NCI-H1417 treated with DMSO at 0.1 percent for 48 hours (cell line): ENCODE measurements at regions not wholly inside any gene's neighbourhood (a gene's known extent, or its start where the extent isn't known, plus 50 kb on each side); places are given as distances from the start of the nearest gene placed in this dataset.
"Not testable (repeated sequence)": the region's sequence is repeated elsewhere in the genome, so short reads cannot be mapped to it uniquely, and the experiment has no call there.

Experiments used
- DNase-seq: peaks from one replicate; lab custom pipeline; 2025; lab: John Stamatoyannopoulos, UW

DNA sequence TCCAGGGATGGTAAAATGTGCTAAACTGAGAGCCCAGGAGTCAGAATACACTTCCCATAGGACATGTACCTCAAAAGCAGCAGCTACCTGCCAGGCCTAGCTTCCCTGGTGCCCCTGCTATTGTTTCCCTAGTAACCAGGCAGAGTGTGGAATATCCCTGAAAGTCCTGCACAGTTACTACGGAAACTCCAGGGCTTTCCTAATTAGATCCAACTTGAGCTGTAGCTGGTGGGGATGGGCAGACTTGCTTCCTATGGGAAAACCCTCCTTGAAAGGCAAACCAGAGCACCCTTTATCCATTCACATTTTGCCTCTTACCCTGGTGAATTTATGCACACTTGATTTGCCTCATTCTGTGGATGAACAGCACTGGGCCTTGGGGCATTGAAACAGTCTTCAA, 559.9 kb upstream of the PBX1 start:
- no peak for DNase-seq

DNA sequence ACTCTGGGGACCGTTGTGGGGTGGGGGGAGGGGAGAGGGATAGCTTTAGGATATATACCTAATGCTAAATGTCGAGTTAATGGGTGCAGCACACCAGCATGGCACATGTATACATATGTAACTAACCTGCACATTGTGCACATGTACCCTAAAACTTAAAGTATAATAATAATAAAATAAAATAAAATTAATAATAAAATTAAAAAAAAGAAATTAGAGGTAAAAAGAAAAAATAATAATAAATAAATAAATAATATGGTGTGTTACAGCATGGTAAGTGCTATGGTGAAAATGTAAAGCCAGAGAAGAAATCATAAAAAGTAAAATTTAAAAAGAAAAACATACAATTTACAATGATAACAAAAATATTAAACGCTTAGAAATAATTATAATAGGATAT, 552.8 kb upstream of the PBX1 start:
- DNase-seq: not testable (repeated sequence)

DNA sequence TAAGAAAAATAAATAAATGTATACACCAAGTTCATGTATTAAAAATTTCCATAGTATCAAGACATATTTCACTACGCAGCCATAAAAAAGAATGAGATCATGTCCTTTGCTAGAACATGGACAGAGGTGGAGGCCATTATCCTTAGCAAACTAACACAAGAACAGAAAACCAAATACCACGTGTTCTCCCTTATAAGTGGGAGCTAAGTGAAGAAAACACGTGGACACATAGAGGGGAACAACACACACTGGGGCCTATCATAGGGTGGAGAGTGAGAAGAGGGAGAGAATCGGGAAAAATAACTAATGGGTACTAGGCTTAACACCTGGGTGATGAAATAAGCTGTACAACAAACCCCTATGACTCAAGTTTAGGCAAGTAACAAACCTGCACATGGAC, 552.4 kb upstream of the PBX1 start:
- no peak for DNase-seq

DNA sequence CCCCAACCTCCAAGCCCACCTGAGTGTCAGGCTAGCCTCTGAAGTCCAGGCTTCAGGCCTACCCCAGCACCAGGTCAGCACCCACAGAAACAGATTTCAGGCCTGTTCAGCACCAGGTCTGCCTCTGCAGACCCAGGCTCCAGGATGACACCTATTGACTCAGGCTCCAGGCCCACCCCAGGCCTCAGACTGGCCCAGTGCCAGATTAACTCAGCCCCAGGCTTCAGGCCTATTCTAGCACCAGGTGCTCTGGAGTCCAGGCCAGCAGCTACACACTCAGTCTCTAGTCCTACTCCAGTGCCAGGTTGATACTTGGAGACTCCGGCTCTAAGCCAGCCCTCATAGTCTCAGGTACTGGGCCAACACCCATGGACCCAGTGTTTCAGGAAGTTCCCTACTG, 541.7 kb upstream of the PBX1 start:
- DNase-seq: no peak

DNA sequence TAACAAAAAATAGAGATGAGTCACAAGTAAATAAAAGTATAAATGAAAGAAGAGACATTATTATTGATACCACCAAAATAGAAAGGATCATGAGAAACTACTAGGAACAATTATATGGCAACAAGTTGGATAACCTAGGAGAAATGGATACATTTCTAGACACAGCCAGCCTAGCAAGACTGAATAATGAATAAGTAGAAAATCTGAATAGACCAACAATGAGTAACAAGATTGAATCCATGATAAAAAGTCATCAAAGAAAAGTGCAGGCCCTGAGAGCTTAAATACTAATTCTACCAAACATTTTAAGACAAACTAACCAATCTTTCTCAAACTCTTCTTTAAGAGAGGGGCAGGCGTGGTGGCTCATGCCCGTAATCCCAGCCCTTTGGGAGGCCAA, 538.6 kb upstream of the PBX1 start:
- no peak for DNase-seq

DNA sequence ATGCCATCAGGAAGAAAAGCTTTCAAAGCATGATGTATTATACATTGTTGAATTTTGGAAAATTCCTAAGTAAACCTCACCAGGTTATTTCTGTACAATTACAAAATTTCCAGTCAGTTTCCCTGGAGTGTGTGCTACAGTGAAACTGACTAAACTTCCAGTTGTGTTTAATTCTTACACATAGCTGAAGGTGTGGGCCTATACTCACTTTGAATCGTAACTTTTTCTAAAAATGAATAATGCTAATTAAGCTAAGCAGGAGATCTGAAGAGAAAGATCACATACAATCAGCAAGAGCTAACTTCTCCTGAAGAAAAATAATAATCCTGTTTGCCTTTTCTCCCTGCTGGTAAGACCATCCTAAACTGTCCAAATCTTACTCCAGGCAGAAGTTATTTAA, 537.2 kb upstream of the PBX1 start:
- DNase-seq: no peak

DNA sequence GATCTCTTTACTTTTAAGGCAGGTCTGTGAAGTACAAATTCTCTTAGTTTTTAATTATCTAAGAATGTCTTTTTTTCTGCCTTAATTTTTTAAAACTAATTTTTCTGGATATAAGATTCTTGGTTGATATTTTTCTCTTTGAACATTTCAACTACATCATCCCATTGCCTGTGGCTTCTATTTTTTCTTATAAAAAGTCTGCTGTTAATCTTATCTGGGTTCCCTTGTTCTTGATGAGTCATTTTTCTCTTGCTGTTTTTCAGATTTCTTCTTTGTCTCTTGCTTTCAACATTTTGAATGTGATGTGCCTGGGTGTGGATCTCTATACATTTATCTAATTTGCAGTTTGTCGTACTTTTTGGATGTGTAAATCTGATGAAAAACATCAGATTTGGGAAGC, 525.2 kb upstream of the PBX1 start:
- no peak for DNase-seq

DNA sequence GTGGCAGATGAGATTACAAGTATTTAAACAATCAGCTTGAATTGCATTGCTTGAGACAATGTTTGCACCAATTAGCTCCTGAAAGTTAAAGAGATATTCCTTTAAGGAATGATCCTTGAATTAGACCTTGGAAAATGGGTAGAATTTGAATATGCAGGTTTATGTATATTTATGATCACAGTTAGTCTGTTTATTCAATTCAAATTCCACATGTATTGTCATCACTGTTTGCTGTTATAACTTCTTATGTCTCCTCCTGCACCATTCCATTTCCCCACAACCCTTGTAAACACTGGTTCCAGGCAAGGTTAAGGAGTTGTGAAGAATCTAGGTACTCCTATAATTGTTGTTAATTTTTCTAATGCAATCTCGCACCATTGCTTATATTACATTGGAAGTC, 518.2 kb upstream of the PBX1 start:
- no peak for DNase-seq

DNA sequence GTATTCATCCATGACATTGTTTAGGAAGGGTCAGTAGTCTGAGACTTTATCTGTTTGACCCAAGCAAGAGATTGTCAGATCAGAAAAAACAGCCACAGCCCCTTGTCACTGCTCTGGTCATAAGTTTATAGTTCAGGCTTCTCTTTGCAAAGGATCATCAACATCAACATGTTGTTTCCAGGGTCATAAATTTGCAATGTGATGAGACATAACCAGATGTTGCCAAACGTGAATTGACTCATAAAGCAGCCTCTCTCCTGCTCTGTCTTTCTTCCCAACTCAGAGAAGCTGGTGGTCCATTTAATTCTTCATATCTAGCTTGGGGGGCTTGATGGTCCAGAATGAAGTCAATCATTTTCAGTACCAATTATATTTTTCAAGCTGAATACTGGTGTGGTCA, 507.2 kb upstream of the PBX1 start:
- DNase-seq: no peak

DNA sequence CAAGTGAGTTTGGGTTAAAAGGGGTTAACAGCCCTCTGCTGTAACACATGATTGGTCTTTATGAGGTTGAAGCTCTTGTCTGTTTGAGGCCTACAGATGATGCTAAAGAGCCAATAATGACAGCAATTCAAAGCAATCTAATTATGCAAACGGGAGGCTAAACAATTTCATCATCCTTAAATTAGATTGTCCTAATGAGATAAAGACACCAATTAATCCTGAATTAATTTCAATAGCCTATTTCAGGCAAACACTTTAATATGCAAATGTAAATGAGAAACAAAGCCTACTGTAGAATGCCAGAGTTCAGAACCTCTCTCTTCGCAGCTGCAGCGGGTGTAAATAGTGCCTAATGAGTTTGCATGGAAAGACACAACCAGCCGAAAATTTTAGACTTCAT, 504.7 kb upstream of the PBX1 start:
- no peak for DNase-seq

DNA sequence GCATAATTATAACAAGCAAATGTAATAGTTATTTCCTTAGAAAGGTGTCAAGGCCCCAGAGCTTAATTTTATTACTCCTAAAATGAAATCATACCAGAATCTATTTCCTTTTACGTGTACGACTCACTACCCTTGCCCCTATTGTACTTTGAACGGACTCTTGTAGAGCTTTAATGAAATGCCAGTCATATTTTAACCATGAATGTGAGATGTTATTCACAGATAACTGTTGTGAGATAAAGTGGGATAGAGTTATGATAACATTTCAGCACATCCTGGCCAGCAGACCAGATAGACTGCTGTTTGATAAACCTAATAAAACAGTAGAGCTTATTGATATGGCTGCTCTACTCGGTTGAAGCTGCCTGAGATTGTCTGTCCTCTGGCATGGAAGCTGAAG, 500.8 kb upstream of the PBX1 start:
- DNase-seq: no peak

DNA sequence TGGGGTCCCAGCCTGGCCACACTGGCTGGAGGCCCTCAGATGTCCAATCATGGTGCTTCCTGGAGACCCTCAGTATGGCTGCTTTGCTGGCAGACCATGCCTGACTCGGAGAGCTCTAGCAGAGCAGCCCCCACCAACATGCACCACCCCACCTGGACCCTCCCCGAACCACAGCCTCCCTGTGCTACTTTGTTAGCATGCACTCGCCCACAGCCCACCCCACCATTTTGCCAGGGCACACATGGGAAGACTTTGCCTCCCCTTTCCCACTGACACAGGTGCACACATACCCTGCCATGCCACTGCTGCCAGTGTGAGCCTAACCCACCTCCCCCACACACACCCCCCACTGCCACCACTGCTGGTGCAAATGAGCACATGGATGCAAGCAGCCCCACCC, 497.5 kb upstream of the PBX1 start:
- no peak for DNase-seq

DNA sequence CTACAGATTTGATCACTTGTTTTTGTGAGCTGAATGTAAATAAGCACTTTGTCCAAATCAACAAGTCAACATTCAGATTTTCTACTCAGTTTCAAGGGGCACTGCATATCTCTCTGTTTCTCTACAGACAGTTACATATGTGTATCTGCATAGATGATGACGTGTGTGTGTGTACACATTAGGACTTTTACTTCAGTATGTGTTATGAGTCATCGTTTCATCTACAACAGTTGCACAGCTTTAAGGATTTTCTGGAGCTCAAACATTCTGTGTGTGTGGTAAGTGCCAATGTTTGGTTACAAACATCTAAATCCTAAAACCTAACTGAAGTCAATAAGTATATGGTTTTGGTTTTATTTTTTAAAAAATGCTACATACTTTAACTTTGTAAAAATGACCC, 494.5 kb upstream of the PBX1 start:
- no peak for DNase-seq

DNA sequence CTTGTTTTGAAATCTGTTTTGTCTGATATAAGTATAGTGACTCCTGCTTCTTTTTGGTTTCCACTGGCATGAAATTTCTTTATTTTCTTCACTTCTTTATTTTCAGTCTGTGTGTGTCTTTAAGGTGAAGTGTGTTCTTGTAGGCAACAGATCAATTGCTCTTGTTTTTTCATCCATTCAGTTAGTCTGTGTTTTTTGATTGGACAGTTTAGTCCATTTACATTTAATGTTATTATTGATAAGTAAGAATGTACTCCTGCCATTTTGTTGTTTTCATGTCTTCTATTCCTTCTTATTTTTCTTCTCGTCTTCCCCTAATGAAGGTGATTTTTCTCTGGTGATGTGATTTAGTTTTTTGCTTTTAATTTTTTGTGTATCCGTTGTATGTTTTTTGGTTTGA, 487.7 kb upstream of the PBX1 start:
- DNase-seq: no peak

DNA sequence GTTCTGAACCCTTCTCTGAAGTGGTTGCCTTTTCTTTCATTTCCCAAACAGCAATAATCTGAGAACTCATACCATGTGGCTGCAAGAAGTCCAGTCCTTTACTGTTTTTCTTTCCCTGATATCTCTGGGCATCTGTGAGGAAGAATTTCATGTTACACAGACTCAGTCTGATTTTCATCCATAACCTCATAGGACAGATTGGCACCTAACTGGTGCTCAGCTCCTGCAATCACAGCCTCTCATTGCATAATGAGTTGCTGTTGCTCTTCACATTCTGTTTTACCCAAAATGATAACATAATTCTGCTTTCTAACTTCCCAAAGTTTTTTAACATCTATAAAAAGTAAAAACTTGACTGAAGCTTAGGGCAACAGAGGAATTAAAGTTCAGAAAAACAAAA, 472.2 kb upstream of the PBX1 start:
- DNase-seq: no peak

DNA sequence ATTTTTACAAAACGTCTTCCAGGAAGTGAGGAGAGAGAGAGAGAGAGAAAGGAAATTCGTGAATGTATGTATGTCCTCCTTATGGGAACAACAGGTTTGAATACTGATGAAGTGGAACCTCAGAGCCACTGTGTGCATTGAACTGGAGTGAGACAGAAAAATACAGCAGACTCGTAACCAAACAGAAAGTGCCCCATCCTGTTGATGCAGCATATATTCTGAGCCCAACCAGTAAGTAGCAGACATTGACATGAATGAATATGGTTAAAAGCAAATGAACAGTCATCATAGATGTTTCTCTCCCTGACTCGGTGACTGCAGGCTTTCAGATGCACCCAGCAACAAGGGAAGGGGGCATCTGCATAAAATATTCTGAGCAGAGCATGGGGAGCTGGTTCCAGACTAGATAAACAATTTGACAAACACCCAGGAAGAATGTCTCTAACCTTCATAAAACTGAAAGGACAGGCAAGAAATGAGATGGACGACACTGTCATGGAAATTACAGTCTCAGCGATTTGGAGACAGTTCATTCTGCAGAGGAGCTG, 471.0 kb upstream of the PBX1 start:
- DNase-seq: no peak

DNA sequence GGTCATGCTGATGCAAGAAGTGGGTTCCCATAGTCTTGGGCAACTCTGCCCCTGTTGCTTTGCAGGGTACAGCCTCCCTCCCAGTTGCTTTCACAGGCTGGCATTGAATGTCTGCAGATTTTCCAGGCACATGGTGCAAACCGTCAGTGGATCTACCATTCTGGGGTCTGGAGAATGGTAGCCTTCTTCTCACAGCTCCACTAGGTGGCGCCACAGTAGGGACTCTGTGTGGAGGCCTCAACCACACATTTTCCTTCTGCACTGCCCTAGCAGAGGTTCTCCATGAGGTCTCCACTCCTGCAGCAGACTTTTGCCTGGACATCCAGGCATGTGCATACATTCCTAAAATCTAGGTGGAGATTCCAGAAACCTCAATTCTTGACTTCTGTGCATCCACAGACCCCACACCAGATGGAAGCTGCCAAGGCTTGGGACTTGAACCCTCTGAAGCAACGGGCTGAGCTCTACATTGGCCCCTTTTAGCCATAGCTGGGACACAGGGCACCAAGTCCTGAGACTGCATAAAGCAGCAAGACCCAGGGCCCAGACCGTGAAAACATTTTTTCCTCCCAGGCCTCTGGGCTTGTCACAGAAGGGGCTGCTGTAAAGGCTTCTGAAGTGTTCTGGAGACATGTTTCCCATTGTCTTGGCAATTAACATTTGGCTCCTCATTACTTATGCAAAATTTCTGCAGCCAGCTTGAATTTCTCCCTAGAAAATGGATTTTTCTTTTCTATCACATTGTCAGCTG, 466.2 kb upstream of the PBX1 start:
- no peak for DNase-seq

DNA sequence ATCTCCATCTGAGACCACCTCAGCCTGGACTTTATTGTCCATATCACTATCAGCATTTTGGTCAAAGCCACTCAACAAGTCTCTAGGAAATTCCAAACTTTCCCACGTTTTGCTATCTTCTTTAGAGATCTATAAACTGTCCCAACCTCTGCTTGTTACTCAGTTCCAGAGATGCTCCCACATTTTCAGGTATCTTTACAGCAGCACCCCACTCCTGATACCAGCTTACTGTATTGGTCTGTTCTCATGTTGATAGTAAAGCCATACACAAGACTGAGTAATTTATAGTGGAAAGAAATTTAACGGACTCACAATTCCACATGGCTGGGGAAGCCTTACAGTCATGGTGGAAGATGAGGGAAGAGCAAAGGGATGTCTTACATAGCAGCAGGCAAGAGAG, 465.4 kb upstream of the PBX1 start:
- DNase-seq: no peak

DNA sequence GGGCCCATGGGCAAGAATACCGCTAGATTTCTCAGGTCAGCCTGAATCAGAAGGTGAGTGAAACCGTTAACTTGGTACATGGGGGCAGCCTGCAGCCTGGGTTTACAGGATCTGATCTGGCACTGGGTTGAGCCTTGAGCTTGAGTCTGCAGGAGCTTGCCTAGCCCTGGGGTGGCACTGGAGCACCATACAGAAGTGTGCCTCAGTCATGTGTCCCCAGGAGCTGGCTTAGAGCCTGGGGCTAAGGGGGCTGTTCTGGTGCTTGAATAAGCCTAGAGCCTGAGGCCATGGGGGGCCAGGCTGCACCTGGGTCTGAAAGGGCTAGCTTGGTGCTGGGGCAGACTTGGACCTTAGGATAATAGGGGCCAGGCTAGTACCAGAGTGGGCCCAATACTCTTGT, 457.2 kb upstream of the PBX1 start:
- no peak for DNase-seq

DNA sequence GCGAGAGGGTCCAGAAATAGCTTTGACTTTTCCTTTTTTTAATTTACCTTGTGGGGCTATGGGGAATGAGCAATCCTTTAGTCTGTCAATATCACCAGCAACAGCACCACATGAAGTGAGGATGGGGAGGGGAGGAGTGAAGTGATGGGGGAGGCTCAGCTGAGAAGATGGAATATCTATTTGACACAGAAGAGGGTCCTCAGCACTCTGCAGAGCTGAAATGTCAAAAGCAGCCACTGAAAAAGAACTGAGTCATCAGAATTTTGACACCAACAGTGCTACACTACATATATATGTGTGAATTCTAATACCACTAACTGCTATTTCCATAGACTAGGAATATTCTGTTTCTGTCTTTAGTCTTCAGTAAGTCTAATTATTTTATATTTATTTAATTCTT, 427.0 kb upstream of the PBX1 start:
- DNase-seq: no peak

DNA sequence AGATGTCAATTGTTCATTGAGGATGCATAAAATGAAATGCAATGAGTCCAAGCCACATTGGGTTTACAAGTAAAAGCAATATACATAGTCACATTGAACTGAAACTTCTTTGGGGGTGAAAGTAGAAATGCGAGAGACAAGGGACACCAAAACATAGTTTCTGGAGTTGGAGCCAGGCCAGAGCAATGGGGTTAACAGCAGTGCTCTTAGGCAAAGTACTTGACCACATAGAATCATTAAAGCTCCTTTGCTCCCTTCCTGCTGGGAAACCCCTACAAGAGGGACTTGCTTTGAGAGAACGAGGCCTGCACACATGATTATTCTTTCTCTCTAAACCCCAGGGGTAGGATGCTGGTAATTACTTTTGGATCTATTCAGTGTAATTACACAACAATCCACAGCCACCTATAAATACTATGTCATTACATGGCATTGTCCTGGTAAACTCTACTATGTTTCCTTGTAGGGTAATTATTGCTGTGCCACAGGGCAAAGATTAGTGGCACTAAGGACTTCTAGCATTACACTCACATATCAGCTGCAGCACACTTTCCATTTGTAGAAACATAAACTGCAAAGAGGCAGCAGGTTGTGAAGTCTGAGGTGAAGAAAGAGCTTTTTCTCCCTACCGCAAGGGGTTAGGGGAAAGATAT, 421.6 kb upstream of the PBX1 start:
- peak; percentile 94 for DNase-seq

DNA sequence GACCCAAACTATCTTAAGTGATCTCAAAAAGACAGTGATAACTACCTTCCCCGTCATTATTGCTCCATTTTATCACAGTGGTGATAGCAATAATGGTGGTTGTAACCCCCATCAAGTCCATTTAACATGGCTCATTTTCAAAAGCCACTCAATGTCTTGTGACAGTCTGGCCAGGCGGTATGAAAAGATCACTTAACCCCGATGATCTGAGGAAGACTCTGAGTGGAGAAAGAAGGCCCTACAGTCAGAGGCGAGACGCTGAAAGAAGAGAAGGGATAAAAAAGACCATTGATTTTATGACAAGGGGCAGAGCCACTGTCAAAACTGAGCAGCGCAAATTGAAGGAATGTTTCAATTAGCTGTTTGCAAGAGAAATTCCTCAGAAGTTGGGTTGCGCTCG, 417.2 kb upstream of the PBX1 start:
- no peak for DNase-seq

DNA sequence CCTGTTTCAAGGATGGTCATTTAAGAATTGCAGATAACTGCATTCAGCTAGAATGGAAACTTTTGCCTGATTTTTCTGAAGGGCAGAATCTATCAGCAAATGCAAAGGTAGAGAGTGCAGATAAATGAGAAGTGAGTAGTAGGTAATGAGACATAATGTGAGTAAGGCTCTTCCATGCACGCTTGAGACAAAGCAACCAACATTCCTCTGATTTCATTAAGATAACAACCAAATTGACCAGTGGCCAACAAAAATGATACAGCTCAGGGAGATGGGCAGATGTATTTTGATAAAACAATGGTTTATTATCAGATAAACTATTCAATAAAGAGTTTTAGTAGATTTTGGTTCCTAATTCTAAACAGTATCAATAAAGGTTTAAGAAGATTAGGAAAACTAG, 404.4 kb upstream of the PBX1 start:
- DNase-seq: no peak

DNA sequence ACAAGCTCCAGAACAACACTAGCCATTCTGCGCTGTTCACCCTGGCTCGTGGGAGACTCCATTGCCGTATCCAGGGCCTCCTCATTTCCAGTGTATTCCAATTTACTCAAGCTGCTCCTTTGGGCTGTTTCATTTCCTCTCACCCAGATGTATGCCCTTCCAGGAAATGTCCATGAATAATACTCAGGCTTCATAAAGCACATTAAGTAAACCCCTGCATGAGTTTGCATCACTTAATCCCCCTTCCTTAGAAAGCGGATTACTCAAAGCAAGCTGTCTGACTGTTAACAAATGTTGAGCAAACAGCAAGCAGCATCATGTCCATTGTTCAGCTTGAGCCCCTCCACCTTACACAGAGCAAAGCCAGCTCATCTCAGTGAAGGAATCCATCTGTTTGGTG, 403.6 kb upstream of the PBX1 start:
- DNase-seq: no peak
